OCI-LY3 (cell line): ENCODE measurements at regions not wholly inside any gene's neighbourhood (a gene's known extent, or its start where the extent isn't known, plus 50 kb on each side); places are given as distances from the start of the nearest gene placed in this dataset.
"Not testable (repeated sequence)": the region's sequence is repeated elsewhere in the genome, so short reads cannot be mapped to it uniquely, and the experiment has no call there.

Source experiments
- H2AFZ ChIP-seq: fragments of 200-600, 300-600 bp; shearing (Covaris generic); 2 replicates; pipeline ENCODE4 v1.6.0; 2014; ENCODE audit warnings: antibody characterized with exemption, low read depth, low read length
- H3K27ac ChIP-seq: fragments of 200-600, 300-600 bp; sonication (generic); 2 replicates; pipeline ENCODE4 v1.5.1; 2014; ENCODE audit warnings: mild to moderate bottlenecking, low read length, moderate library complexity, mixed read lengths
- H3K27me3 ChIP-seq: fragments of 200-600, 300-600 bp; sonication (generic); 2 replicates; pipeline ENCODE4 v1.6.1; 2014; ENCODE audit warnings: low read depth, low read length, mixed read lengths
- H3K36me3 ChIP-seq: fragments of 200-600, 300-600 bp; sonication (generic); replicated peaks from 2 replicates; pipeline ENCODE3; 2014; ENCODE audit warnings: low read depth, low read length, mixed read lengths
- H3K4me1 ChIP-seq: fragments of 300-600, 200-600 bp; sonication (generic); 2 replicates; pipeline ENCODE4 v1.6.1; 2014; ENCODE audit warnings: low read length, mixed read lengths
- H3K4me2 ChIP-seq: fragments of 200-600, 300-600 bp; sonication (generic); 2 replicates; pipeline ENCODE4 v1.6.1; 2014; ENCODE audit warnings: low read length, mixed read lengths
- H3K4me3 ChIP-seq: fragments of 300-600, 200-600 bp; sonication (generic); 2 replicates; pipeline ENCODE4 v1.5.1; 2014; ENCODE audit warnings: antibody characterized with exemption, mild to moderate bottlenecking, low read length, moderate library complexity
- H3K79me2 ChIP-seq: fragments of 300-600, 200-600 bp; shearing (Covaris generic); 2 replicates; pipeline ENCODE4 v1.6.1; 2014; ENCODE audit warnings: mild to moderate bottlenecking, low read length, mixed read lengths
- H3K9ac ChIP-seq: fragments of 300-600, 200-600 bp; shearing (Covaris generic); 2 replicates; pipeline ENCODE4 v1.6.0; 2014; ENCODE audit warnings: mild to moderate bottlenecking, low read length, moderate library complexity
- H3K9me3 ChIP-seq: fragments of 200-600, 300-600 bp; shearing (Covaris generic); 2 replicates; pipeline ENCODE4 v1.6.1; 2014; ENCODE audit warnings: low read length, mixed read lengths; ENCODE audit not compliant: insufficient read depth
- H4K20me1 ChIP-seq: fragments of 200-600, 300-600 bp; sonication (generic); 2 replicates; pipeline ENCODE4 v1.6.1; 2016; ENCODE audit warnings: low read length, mixed read lengths; ENCODE audit not compliant: insufficient read depth
- CTCF ChIP-seq: fragments of 200-600, 300-600 bp; sonication (generic); IDR thresholded peaks from 2 replicates; pipeline ENCODE4 v1.5.1; 2014; ENCODE audit warnings: antibody characterized with exemption, low read length, low read depth
- EZH2phosphoT487 ChIP-seq: fragments of 200-600 bp; shearing (Covaris generic); IDR thresholded peaks from 2 replicates; pipeline ENCODE4 v1.6.1; 2018; ENCODE audit warnings: antibody characterized with exemption, mixed run types, low read depth

GRCh38 chr4:134117392-134118183 lies 84.0 kb downstream of the PABPC4L start:
- Histone ChIP-seq H4K20me1 (no peaks in the 10 kb centered on the region), H3K4me1 (no peaks in the 10 kb centered on the region), H3K27ac (no peak overlapping the region), H3K79me2 (no peaks in the 10 kb centered on the region), H3K4me3 (no peak overlapping the region), H3K4me2 (no peak overlapping the region), H3K36me3 (no peaks in the 10 kb centered on the region), H2AFZ (peak overlapping the region; percentile 18; the same call in 1 of the 2 replicates), H3K27me3 (no peaks in the 10 kb centered on the region), H3K9ac (no peak overlapping the region), H3K9me3 (no peaks in the 10 kb centered on the region)
- no peak for TF ChIP-seq EZH2phosphoT487
- no peak for TF ChIP-seq CTCF

GRCh38 chr4:134089885-134090284 lies 111.7 kb downstream of the PABPC4L start:
- H3K4me1 ChIP-seq = no peaks in the 10 kb centered on the region
- H3K27me3 ChIP-seq = no peaks in the 10 kb centered on the region
- H3K36me3 ChIP-seq = no peaks in the 10 kb centered on the region
- no peaks in the 10 kb centered on the region for H3K79me2 ChIP-seq
- H4K20me1 ChIP-seq = no peaks in the 10 kb centered on the region
- H2AFZ ChIP-seq = no peak overlapping the region
- no peak overlapping the region for H3K4me2 ChIP-seq
- H3K4me3 ChIP-seq = no peak overlapping the region
- no peak overlapping the region for H3K9ac ChIP-seq
- H3K27ac ChIP-seq = no peak overlapping the region
- TF ChIP-seq EZH2phosphoT487 (no peak), CTCF (no peak)
- no peaks in the 10 kb centered on the region for H3K9me3 ChIP-seq

GRCh38 chr4:134085496-134085895 lies 116.1 kb downstream of the PABPC4L start:
- TF ChIP-seq EZH2phosphoT487 = no peak

GRCh38 chr4:134079085-134079484 lies 122.5 kb downstream of the PABPC4L start:
- H2AFZ ChIP-seq, H3K9ac ChIP-seq, H3K27ac ChIP-seq, H3K79me2 ChIP-seq, H3K4me3 ChIP-seq, H3K4me2 ChIP-seq, H3K36me3 ChIP-seq, H3K27me3 ChIP-seq, H4K20me1 ChIP-seq: not testable (repeated sequence)
- Histone ChIP-seq H3K9me3 (0 out of 2 replicates have a peak, but pooled peaks cover 15% of the 10 kb centered on the region), H3K4me1 (peaks cover 17% of the 10 kb centered on the region)

More at GRCh38 chr4:134085496-134085895, 116.1 kb downstream of the PABPC4L start:
- H3K9me3 ChIP-seq = no peaks in the 10 kb centered on the region
- no peaks in the 10 kb centered on the region for H3K36me3 ChIP-seq
- H3K9ac ChIP-seq = no peak overlapping the region
- H2AFZ ChIP-seq = no peak overlapping the region
- no peaks in the 10 kb centered on the region for H3K79me2 ChIP-seq
- no peaks in the 10 kb centered on the region for H4K20me1 ChIP-seq
- no peaks in the 10 kb centered on the region for H3K27me3 ChIP-seq
- no peak overlapping the region for H3K4me2 ChIP-seq
- H3K4me3 ChIP-seq = no peak overlapping the region
- H3K27ac ChIP-seq = no peak overlapping the region
- H3K4me1 ChIP-seq = no peaks in the 10 kb centered on the region

- H2AFZ ChIP-seq = peak overlapping the region; percentile 89
- no peak for TF ChIP-seq EZH2phosphoT487
- TF ChIP-seq CTCF = no peak
- no peak overlapping the region for H3K27ac ChIP-seq
- H3K9ac ChIP-seq = peak overlapping the region; percentile 21
- H3K4me2 ChIP-seq = peak overlapping the region; percentile 70
- no peaks in the 10 kb centered on the region for H3K79me2 ChIP-seq
- no peaks in the 10 kb centered on the region for H3K36me3 ChIP-seq
- H3K4me3 ChIP-seq = peak overlapping the region; percentile 58
- 0 out of 2 replicates have a peak, but pooled peaks cover 15% of the 10 kb centered on the region for H3K9me3 ChIP-seq
- H4K20me1 ChIP-seq = no peaks in the 10 kb centered on the region
- H3K27me3 ChIP-seq = no peaks in the 10 kb centered on the region
- H3K4me1 ChIP-seq = peaks cover 17% of the 10 kb centered on the region
Observed at GRCh38 chr4:134078230-134078914, 123.2 kb downstream of the PABPC4L start.
